ENCODE measurements at regions not wholly inside any gene's neighbourhood (a gene's known extent, or its start where the extent isn't known, plus 50 kb on each side); places are given as distances from the start of the nearest gene placed in this dataset.

GRCh38 chr9:23582836-23583235, 243.2 kb downstream of the ELAVL2 start:
- Histone ChIP-seq H2AFZ (ENCODE audit: control insufficient read depth, low read length) (no peak overlapping the region), H3K79me2 (ENCODE audit: control insufficient read depth, insufficient read depth, low read length) (no peaks in the 10 kb centered on the region), H3K4me2 (ENCODE audit: control insufficient read depth, extremely low read depth, insufficient read depth, low read depth, low read length) (no peak overlapping the region), H3K36me3 (ENCODE audit: control insufficient read depth in 2 of 2, extremely low read depth in 1 of 2, insufficient read depth in 2 of 2, low read length in 2 of 2) (no peaks in the 10 kb centered on the region), H3K27ac (ENCODE audit: control insufficient read depth, insufficient read depth, low read length) (no peak overlapping the region), H4K20me1 (ENCODE audit: control insufficient read depth, extremely low read depth, insufficient read depth, low read length) (no peaks in the 10 kb centered on the region), H3K9ac (ENCODE audit: control insufficient read depth, extremely low read depth, insufficient read depth, low read length) (no peak overlapping the region), H3K4me3 (ENCODE audit: control insufficient read depth in 2 of 3, extremely low read depth in 1 of 3, insufficient read depth in 2 of 3, low read depth in 1 of 3, low read length in 3 of 3) (no peak overlapping the region), H3K9me3 (ENCODE audit: control insufficient read depth, low read depth, low read length) (no peaks in the 10 kb centered on the region), H3K9me1 (ENCODE audit: control insufficient read depth, extremely low read depth, insufficient read depth, low read length) (no peaks in the 10 kb centered on the region), H3K4me1 (ENCODE audit: control insufficient read depth, extremely low read depth, insufficient read depth, low read length) (no peaks in the 10 kb centered on the region), H3K27me3 (ENCODE audit: control insufficient read depth, extremely low read depth, insufficient read depth, low read length) (no peaks in the 10 kb centered on the region)
- no peak for TF ChIP-seq EZH2 (IDR thresholded peaks at IDR 0.05; ENCODE audit: low read length)
- TF ChIP-seq CTCF (optimal IDR thresholded peaks at IDR 0.05 in 1 of 3, IDR thresholded peaks at IDR 0.05 in 1 of 3, conservative IDR thresholded peaks at IDR 0.05 in 1 of 3; ENCODE audit: extremely low read depth in 1 of 3, insufficient read depth in 2 of 3, low read length in 3 of 3) = no peak
- no peak for DNase-seq (ENCODE audit: low read depth, low spot score)
- dilution Hi-C loops (cut with MboI; ENCODE audit: extremely low pct_ligation_motif_present, low sequenced_read_pairs) = no loop called here
- FAIRE-seq = no peak

GRCh38 chr9:23586906-23587305, 239.1 kb downstream of the ELAVL2 start:
- Histone ChIP-seq H3K79me2 (ENCODE audit: control insufficient read depth, insufficient read depth, low read length) (no peaks in the 10 kb centered on the region), H3K36me3 (ENCODE audit: control insufficient read depth in 2 of 2, extremely low read depth in 1 of 2, insufficient read depth in 2 of 2, low read length in 2 of 2) (no peaks in the 10 kb centered on the region), H3K27ac (ENCODE audit: control insufficient read depth, insufficient read depth, low read length) (no peak overlapping the region), H3K9me1 (ENCODE audit: control insufficient read depth, extremely low read depth, insufficient read depth, low read length) (no peaks in the 10 kb centered on the region), H3K4me3 (ENCODE audit: control insufficient read depth in 2 of 3, extremely low read depth in 1 of 3, insufficient read depth in 2 of 3, low read depth in 1 of 3, low read length in 3 of 3) (no peak overlapping the region), H3K27me3 (ENCODE audit: control insufficient read depth, extremely low read depth, insufficient read depth, low read length) (no peaks in the 10 kb centered on the region), H2AFZ (ENCODE audit: control insufficient read depth, low read length) (no peak overlapping the region), H3K4me2 (ENCODE audit: control insufficient read depth, extremely low read depth, insufficient read depth, low read depth, low read length) (no peak overlapping the region), H4K20me1 (ENCODE audit: control insufficient read depth, extremely low read depth, insufficient read depth, low read length) (no peaks in the 10 kb centered on the region), H3K4me1 (ENCODE audit: control insufficient read depth, extremely low read depth, insufficient read depth, low read length) (no peaks in the 10 kb centered on the region), H3K9ac (ENCODE audit: control insufficient read depth, extremely low read depth, insufficient read depth, low read length) (no peak overlapping the region), H3K9me3 (ENCODE audit: control insufficient read depth, low read depth, low read length) (no peaks in the 10 kb centered on the region)
- TF ChIP-seq CTCF (optimal IDR thresholded peaks at IDR 0.05 in 1 of 3, IDR thresholded peaks at IDR 0.05 in 1 of 3, conservative IDR thresholded peaks at IDR 0.05 in 1 of 3; ENCODE audit: extremely low read depth in 1 of 3, insufficient read depth in 2 of 3, low read length in 3 of 3) = no peak
- dilution Hi-C loops (cut with MboI; ENCODE audit: extremely low pct_ligation_motif_present, low sequenced_read_pairs) = no loop called here
- no peak for FAIRE-seq
- no peak for DNase-seq (ENCODE audit: low read depth, low spot score)
